ENCODE measurements at regions not wholly inside any gene's neighbourhood (a gene's known extent, or its start where the extent isn't known, plus 50 kb on each side); places are given as distances from the start of the nearest gene placed in this dataset.

GRCh38 chr4:112708772-112709171 is 71.8 kb downstream of the LARP7 start:
- WGBS, 2 experiments (ENCODE audit: insufficient coverage in 1 of 2, insufficient read length in 1 of 2): 100% methylated on average over 1 of the region's 2 CpGs
- peaks cover 16% of the 10 kb centered on the region for H3K36me3 ChIP-seq (ENCODE audit: control insufficient read depth, insufficient read depth, low read length)
- peaks cover 3% of the 10 kb centered on the region for H3K9me3 Mint-ChIP-seq
- H3K27ac Mint-ChIP-seq: no peak overlapping the region
- H3K9me3 ChIP-seq (ENCODE audit: control insufficient read depth, low read length): no peaks in the 10 kb centered on the region
- H3K4me3 Mint-ChIP-seq: peak overlapping the region; percentile 96
- TF ChIP-seq CTCF (conservative IDR thresholded peaks at IDR 0.05): no peak
- no peaks in the 10 kb centered on the region for H3K27me3 Mint-ChIP-seq (ENCODE audit: insufficient read depth)
- peaks cover 3% of the 10 kb centered on the region for H3K4me1 ChIP-seq (ENCODE audit: control insufficient read depth, insufficient read depth, low read length)
- peak overlapping the region; percentile 82 for H3K9ac ChIP-seq (ENCODE audit: extremely low read depth, low read length, poor library complexity, severe bottlenecking)
- peaks cover 18% of the 10 kb centered on the region for H3K4me1 Mint-ChIP-seq
- H3K27me3 ChIP-seq (ENCODE audit: control insufficient read depth, insufficient read depth, low read length, poor library complexity, severe bottlenecking): no peaks in the 10 kb centered on the region
- no peak overlapping the region for H3K27ac ChIP-seq (ENCODE audit: low read depth, low read length)
- no peak for DNase-seq
- peaks cover 41% of the 10 kb centered on the region for H3K36me3 Mint-ChIP-seq (ENCODE audit: low read depth)
- H3K4me3 ChIP-seq (ENCODE audit: low read length): peak overlapping the region; percentile 89

GRCh38 chr4:112714922-112715901 is 78.3 kb downstream of the LARP7 start:
- H3K36me3 Mint-ChIP-seq (ENCODE audit: low read depth): peaks cover 45% of the 10 kb centered on the region
- Histone ChIP-seq H3K27ac (ENCODE audit: low read depth, low read length) (no peak overlapping the region), H3K9me3 (ENCODE audit: control insufficient read depth, low read length) (no peaks in the 10 kb centered on the region), H3K9ac (ENCODE audit: extremely low read depth, low read length, poor library complexity, severe bottlenecking) (no peak overlapping the region), H3K4me3 (ENCODE audit: low read length) (no peak overlapping the region), H3K27me3 (ENCODE audit: control insufficient read depth, insufficient read depth, low read length, poor library complexity, severe bottlenecking) (no peaks in the 10 kb centered on the region), H3K36me3 (ENCODE audit: control insufficient read depth, insufficient read depth, low read length) (peaks cover 45% of the 10 kb centered on the region), H3K4me1 (ENCODE audit: control insufficient read depth, insufficient read depth, low read length) (no peaks in the 10 kb centered on the region)
- no peaks in the 10 kb centered on the region for H3K27me3 Mint-ChIP-seq (ENCODE audit: insufficient read depth)
- peak; percentile 39 for DNase-seq
- peaks cover 21% of the 10 kb centered on the region for H3K4me1 Mint-ChIP-seq
- no peak for TF ChIP-seq CTCF (conservative IDR thresholded peaks at IDR 0.05)
- WGBS, 2 experiments (ENCODE audit: insufficient coverage in 1 of 2, insufficient read length in 1 of 2): 96 to 100% methylated on average over 5 to 9 of the region's 11 CpGs
- H3K4me3 Mint-ChIP-seq: no peak overlapping the region
- H3K27ac Mint-ChIP-seq: peak overlapping the region; percentile 70
- H3K9me3 Mint-ChIP-seq: peaks cover 3% of the 10 kb centered on the region

GRCh38 chr4:112717856-112718255 is 80.9 kb downstream of the LARP7 start:
- WGBS, 2 experiments (ENCODE audit: insufficient coverage in 1 of 2, insufficient read length in 1 of 2): 94% methylated on average over 1 of the region's 1 CpG; no CpG with 5 or more reads in 1 of the 2 experiments
- Histone ChIP-seq H3K4me1 (ENCODE audit: control insufficient read depth, insufficient read depth, low read length) (no peaks in the 10 kb centered on the region), H3K36me3 (ENCODE audit: control insufficient read depth, insufficient read depth, low read length) (peaks cover 49% of the 10 kb centered on the region), H3K9me3 (ENCODE audit: control insufficient read depth, low read length) (no peaks in the 10 kb centered on the region), H3K27ac (ENCODE audit: low read depth, low read length) (no peak overlapping the region), H3K9ac (ENCODE audit: extremely low read depth, low read length, poor library complexity, severe bottlenecking) (no peak overlapping the region), H3K27me3 (ENCODE audit: control insufficient read depth, insufficient read depth, low read length, poor library complexity, severe bottlenecking) (no peaks in the 10 kb centered on the region), H3K4me3 (ENCODE audit: low read length) (no peak overlapping the region)
- H3K27ac Mint-ChIP-seq: peak overlapping the region; percentile 63
- H3K9me3 Mint-ChIP-seq: peaks cover 2% of the 10 kb centered on the region
- no peak overlapping the region for H3K4me3 Mint-ChIP-seq
- TF ChIP-seq CTCF (conservative IDR thresholded peaks at IDR 0.05): no peak
- H3K27me3 Mint-ChIP-seq (ENCODE audit: insufficient read depth): no peaks in the 10 kb centered on the region
- peaks cover 36% of the 10 kb centered on the region for H3K4me1 Mint-ChIP-seq
- H3K36me3 Mint-ChIP-seq (ENCODE audit: low read depth): peaks cover 53% of the 10 kb centered on the region
- no peak for DNase-seq

All from endodermal cell (in vitro differentiated cells).